HG03139 (cell line): ENCODE measurements at regions not wholly inside any gene's neighbourhood (a gene's known extent, or its start where the extent isn't known, plus 50 kb on each side); places are given as distances from the start of the nearest gene placed in this dataset.

Experiments used
- ATAC-seq: cut with Tn5 transposase; IDR thresholded peaks from one replicate; pipeline ENCODE4 v1.9.1; 2021; ENCODE audit not compliant: unreplicated experiment

GRCh38 chr13:22047082-22047784 is 376.4 kb downstream of the FGF9 start:
- no peak for ATAC-seq

GRCh38 chr13:22047785-22048104 is 376.9 kb downstream of the FGF9 start:
- ATAC-seq = no peak

- no peak for ATAC-seq
Measured at GRCh38 chr13:22049384-22049783, 378.5 kb downstream of the FGF9 start.

GRCh38 chr13:22050951-22051563 is 380.2 kb downstream of the FGF9 start:
- ATAC-seq = no peak

GRCh38 chr13:22053053-22053452 is 382.2 kb downstream of the FGF9 start:
- no peak for ATAC-seq

GRCh38 chr13:22055259-22055658 is 384.4 kb downstream of the FGF9 start:
- ATAC-seq = no peak

- no peak for ATAC-seq
Measured at GRCh38 chr13:22060187-22060586, 389.3 kb downstream of the FGF9 start.

GRCh38 chr13:22061371-22061805 is 390.5 kb downstream of the FGF9 start:
- ATAC-seq = peak; percentile 34

GRCh38 chr13:22061806-22062391 is 391.0 kb downstream of the FGF9 start:
- peak; percentile 79 for ATAC-seq

- ATAC-seq = no peak
Measured at GRCh38 chr13:22062478-22063205, 391.8 kb downstream of the FGF9 start.

GRCh38 chr13:22063416-22064124 is 392.7 kb downstream of the FGF9 start:
- ATAC-seq = no peak

- no peak for ATAC-seq
Measured at GRCh38 chr13:22064854-22065620, 394.2 kb downstream of the FGF9 start.

- ATAC-seq = no peak
Measured at GRCh38 chr13:22073718-22074117, 402.8 kb downstream of the FGF9 start.

GRCh38 chr13:22074403-22074802 is 403.5 kb downstream of the FGF9 start:
- ATAC-seq = no peak

- ATAC-seq = no peak
Measured at GRCh38 chr13:22076658-22077057, 405.8 kb downstream of the FGF9 start.

GRCh38 chr13:22077205-22077683 is 406.4 kb downstream of the FGF9 start:
- no peak for ATAC-seq

- ATAC-seq = no peak
Measured at GRCh38 chr13:22077764-22078163, 406.9 kb downstream of the FGF9 start.

- no peak for ATAC-seq
Measured at GRCh38 chr13:22079961-22080360, 409.1 kb downstream of the FGF9 start.

- no peak for ATAC-seq
Measured at GRCh38 chr13:22080832-22081231, 410.0 kb downstream of the FGF9 start.

- ATAC-seq = no peak
Measured at GRCh38 chr13:22081430-22081829, 410.6 kb downstream of the FGF9 start.
